G401.6 (cell line): ENCODE measurements at regions not wholly inside any gene's neighbourhood (a gene's known extent, or its start where the extent isn't known, plus 50 kb on each side); places are given as distances from the start of the nearest gene placed in this dataset.
"Not testable (repeated sequence)": the region's sequence is repeated elsewhere in the genome, so short reads cannot be mapped to it uniquely, and the experiment has no call there.

Experiments
- FAIRE-seq: peaks from 2 replicates; lab custom pipeline; 2012; peaks lifted over from hg19 to GRCh38; lab: Jason Lieb, UNC

GRCh38 chr15:55126111-55126510 is 70.6 kb downstream of the RSL24D1 start:
- no peak for FAIRE-seq

- no peak for FAIRE-seq
Observed at GRCh38 chr15:55124616-55125015, 72.1 kb downstream of the RSL24D1 start.

GRCh38 chr15:55118344-55118870 is 78.3 kb downstream of the RSL24D1 start:
- no peak for FAIRE-seq

GRCh38 chr15:55116636-55117035 is 80.1 kb downstream of the RSL24D1 start:
- no peak for FAIRE-seq

- no peak for FAIRE-seq
Observed at GRCh38 chr15:55113736-55114135, 83.0 kb downstream of the RSL24D1 start.

- FAIRE-seq = no peak
Observed at GRCh38 chr15:55112706-55113105, 84.0 kb downstream of the RSL24D1 start.

GRCh38 chr15:55110446-55110845 is 86.3 kb downstream of the RSL24D1 start:
- FAIRE-seq = no peak

- FAIRE-seq = peak; percentile 66
Observed at GRCh38 chr15:55108858-55109518, 87.8 kb downstream of the RSL24D1 start.

- no peak for FAIRE-seq
Observed at GRCh38 chr15:55108448-55108847, 88.3 kb downstream of the RSL24D1 start.

GRCh38 chr15:55106155-55106554 is 90.6 kb downstream of the RSL24D1 start:
- no peak for FAIRE-seq

- FAIRE-seq = no peak
Observed at GRCh38 chr15:55094136-55094535, 102.6 kb downstream of the RSL24D1 start.

- no peak for FAIRE-seq
Observed at GRCh38 chr15:55088207-55088606, 108.5 kb downstream of the RSL24D1 start.

- FAIRE-seq = no peak
Observed at GRCh38 chr15:55084673-55085072, 112.1 kb downstream of the RSL24D1 start.

GRCh38 chr15:55084216-55084615 is 112.5 kb downstream of the RSL24D1 start:
- FAIRE-seq = no peak

GRCh38 chr15:55077052-55077451 is 119.7 kb downstream of the RSL24D1 start:
- FAIRE-seq = not testable (repeated sequence)

GRCh38 chr15:55074431-55074830 is 122.3 kb downstream of the RSL24D1 start:
- FAIRE-seq = no peak

- not testable (repeated sequence) for FAIRE-seq
Observed at GRCh38 chr15:55063970-55064369, 132.8 kb downstream of the RSL24D1 start.

- FAIRE-seq = no peak
Observed at GRCh38 chr15:55060836-55061235, 135.9 kb downstream of the RSL24D1 start.

- FAIRE-seq = no peak
Observed at GRCh38 chr15:55056500-55056899, 140.2 kb downstream of the RSL24D1 start.

GRCh38 chr15:55044162-55044561 is 152.6 kb downstream of the RSL24D1 start:
- FAIRE-seq = no peak

GRCh38 chr15:55037071-55037470 is 159.7 kb downstream of the RSL24D1 start:
- no peak for FAIRE-seq

- FAIRE-seq = no peak
Observed at GRCh38 chr15:55035749-55036148, 161.0 kb downstream of the RSL24D1 start.

GRCh38 chr15:55033574-55033973 is 163.2 kb downstream of the RSL24D1 start:
- no peak for FAIRE-seq

GRCh38 chr15:55031727-55032126 is 165.0 kb downstream of the RSL24D1 start:
- no peak for FAIRE-seq
